ENCODE measurements at regions not wholly inside any gene's neighbourhood (a gene's known extent, or its start where the extent isn't known, plus 50 kb on each side); places are given as distances from the start of the nearest gene placed in this dataset.

DNA sequence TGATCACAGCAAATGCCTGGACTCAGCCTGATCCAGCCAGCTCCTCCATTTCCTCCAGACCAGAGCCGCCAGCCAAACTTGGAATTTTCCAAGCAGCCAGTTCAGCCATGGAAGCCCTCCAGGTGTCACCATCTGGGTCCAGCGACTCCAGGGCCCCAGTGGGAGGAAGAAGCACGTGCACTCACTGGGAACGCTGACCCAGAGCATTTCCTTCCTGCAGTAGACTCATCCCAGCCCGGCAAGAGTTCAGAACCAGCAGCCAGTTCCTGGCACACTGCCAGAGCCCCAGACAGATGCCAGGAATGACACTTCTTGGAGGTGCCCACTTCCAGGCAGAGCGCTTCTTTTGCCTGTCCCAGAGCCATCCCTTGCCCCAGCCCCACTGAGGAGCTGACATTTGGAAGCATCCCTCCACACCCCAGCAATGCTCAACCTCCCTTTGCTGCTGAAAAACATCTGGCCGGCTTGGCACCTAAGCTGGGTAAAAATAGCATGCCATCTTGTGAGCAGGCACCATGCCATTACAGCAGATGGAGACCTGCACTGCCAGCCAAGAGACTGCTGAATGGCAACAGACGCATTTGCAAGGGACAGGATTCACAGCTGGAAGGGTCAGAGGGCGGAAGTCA lies 460.3 kb upstream of the PROK2 start:
- peak overlapping the region; percentile 19; the same call in 1 of the 2 replicates for H3K4me3 ChIP-seq
- H3K9ac ChIP-seq: no peak overlapping the region
- no peaks in the 10 kb centered on the region for H3K27me3 ChIP-seq
- peaks cover 59% of the 10 kb centered on the region for H3K4me1 ChIP-seq
- TF ChIP-seq Cebpa-rat (IDR thresholded peaks at IDR 0.05): no peak
- H3K9me3 ChIP-seq: no peaks in the 10 kb centered on the region; the same call in 1 of the 2 replicates
- no peaks in the 10 kb centered on the region for H3K36me3 ChIP-seq
- H4K20me1 ChIP-seq: no peaks in the 10 kb centered on the region
- H3K27ac ChIP-seq: peak overlapping the region; percentile 39; the same call in 1 of the 2 replicates
- H3K4me2 ChIP-seq: peak overlapping the region; percentile 91

DNA sequence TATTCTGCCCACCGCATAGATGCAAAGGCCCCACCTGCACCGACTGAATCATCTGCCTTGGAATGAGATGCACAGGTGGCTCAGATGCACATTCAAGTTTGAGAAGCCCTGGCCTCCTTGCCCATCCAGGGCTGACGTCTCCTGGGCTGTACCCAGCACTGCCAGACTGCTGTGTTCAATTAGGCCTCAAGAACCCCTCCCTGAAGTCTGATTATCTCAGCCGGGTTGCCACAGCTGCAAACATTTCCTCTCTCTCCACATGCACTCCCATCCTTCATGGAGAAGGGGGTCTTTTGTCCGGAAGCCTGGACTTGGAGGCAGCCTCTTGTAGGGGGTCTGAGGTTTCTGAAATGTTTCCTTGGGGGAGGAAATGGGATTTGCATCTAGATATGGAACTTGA lies 459.4 kb upstream of the PROK2 start:
- H3K9ac ChIP-seq: no peak overlapping the region
- H3K36me3 ChIP-seq: no peaks in the 10 kb centered on the region
- TF ChIP-seq Cebpa-rat (IDR thresholded peaks at IDR 0.05): no peak
- H3K4me1 ChIP-seq: peaks cover 66% of the 10 kb centered on the region
- H4K20me1 ChIP-seq: no peaks in the 10 kb centered on the region
- peak overlapping the region; percentile 91 for H3K4me2 ChIP-seq
- H3K27me3 ChIP-seq: no peaks in the 10 kb centered on the region
- no peak overlapping the region for H3K4me3 ChIP-seq
- H3K27ac ChIP-seq: no peak overlapping the region
- no peaks in the 10 kb centered on the region; the same call in 1 of the 2 replicates for H3K9me3 ChIP-seq

GRCh38 chr3:72242326-72242725 lies 457.4 kb upstream of the PROK2 start:
- H3K4me1 ChIP-seq: peaks cover 70% of the 10 kb centered on the region
- H3K9me3 ChIP-seq: no peaks in the 10 kb centered on the region; the same call in 1 of the 2 replicates
- no peaks in the 10 kb centered on the region for H3K27me3 ChIP-seq
- H3K4me2 ChIP-seq: no peak overlapping the region
- no peaks in the 10 kb centered on the region for H3K36me3 ChIP-seq
- H3K27ac ChIP-seq: no peak overlapping the region
- no peak overlapping the region for H3K4me3 ChIP-seq
- H4K20me1 ChIP-seq: no peaks in the 10 kb centered on the region
- no peak for TF ChIP-seq Cebpa-rat (IDR thresholded peaks at IDR 0.05)
- H3K9ac ChIP-seq: no peak overlapping the region

GRCh38 chr3:72241525-72241924 lies 456.6 kb upstream of the PROK2 start:
- H3K4me1 ChIP-seq: peaks cover 65% of the 10 kb centered on the region
- no peak overlapping the region for H3K9ac ChIP-seq
- H4K20me1 ChIP-seq: no peaks in the 10 kb centered on the region
- H3K27me3 ChIP-seq: no peaks in the 10 kb centered on the region
- 0 out of 2 replicates have a peak overlapping the region, but pooled peaks have one; percentile 44 for H3K4me2 ChIP-seq
- H3K9me3 ChIP-seq: no peaks in the 10 kb centered on the region; the same call in 1 of the 2 replicates
- H3K27ac ChIP-seq: no peak overlapping the region
- H3K36me3 ChIP-seq: no peaks in the 10 kb centered on the region
- no peak for TF ChIP-seq Cebpa-rat (IDR thresholded peaks at IDR 0.05)
- no peak overlapping the region for H3K4me3 ChIP-seq

- Histone ChIP-seq H3K9ac (no peak overlapping the region), H3K4me3 (no peak overlapping the region), H3K9me3 (no peaks in the 10 kb centered on the region; the same call in 1 of the 2 replicates), H3K27ac (no peak overlapping the region), H3K36me3 (no peaks in the 10 kb centered on the region), H4K20me1 (no peaks in the 10 kb centered on the region), H3K4me1 (peaks cover 55% of the 10 kb centered on the region), H3K27me3 (no peaks in the 10 kb centered on the region), H3K4me2 (peak overlapping the region; percentile 44)
- TF ChIP-seq Cebpa-rat (IDR thresholded peaks at IDR 0.05): no peak
These were observed 455.6 kb upstream of the PROK2 start for GRCh38 chr3:72240531-72240930.

GRCh38 chr3:72238801-72239200 lies 453.9 kb upstream of the PROK2 start:
- TF ChIP-seq Cebpa-rat (IDR thresholded peaks at IDR 0.05): no peak
- no peak overlapping the region for H3K9ac ChIP-seq
- H3K9me3 ChIP-seq: no peaks in the 10 kb centered on the region; the same call in 1 of the 2 replicates
- no peak overlapping the region; the same call in 1 of the 2 replicates for H3K4me2 ChIP-seq
- H4K20me1 ChIP-seq: no peaks in the 10 kb centered on the region
- H3K27ac ChIP-seq: no peak overlapping the region
- H3K4me1 ChIP-seq: peaks cover 38% of the 10 kb centered on the region
- no peaks in the 10 kb centered on the region for H3K27me3 ChIP-seq
- H3K36me3 ChIP-seq: no peaks in the 10 kb centered on the region
- H3K4me3 ChIP-seq: no peak overlapping the region

DNA sequence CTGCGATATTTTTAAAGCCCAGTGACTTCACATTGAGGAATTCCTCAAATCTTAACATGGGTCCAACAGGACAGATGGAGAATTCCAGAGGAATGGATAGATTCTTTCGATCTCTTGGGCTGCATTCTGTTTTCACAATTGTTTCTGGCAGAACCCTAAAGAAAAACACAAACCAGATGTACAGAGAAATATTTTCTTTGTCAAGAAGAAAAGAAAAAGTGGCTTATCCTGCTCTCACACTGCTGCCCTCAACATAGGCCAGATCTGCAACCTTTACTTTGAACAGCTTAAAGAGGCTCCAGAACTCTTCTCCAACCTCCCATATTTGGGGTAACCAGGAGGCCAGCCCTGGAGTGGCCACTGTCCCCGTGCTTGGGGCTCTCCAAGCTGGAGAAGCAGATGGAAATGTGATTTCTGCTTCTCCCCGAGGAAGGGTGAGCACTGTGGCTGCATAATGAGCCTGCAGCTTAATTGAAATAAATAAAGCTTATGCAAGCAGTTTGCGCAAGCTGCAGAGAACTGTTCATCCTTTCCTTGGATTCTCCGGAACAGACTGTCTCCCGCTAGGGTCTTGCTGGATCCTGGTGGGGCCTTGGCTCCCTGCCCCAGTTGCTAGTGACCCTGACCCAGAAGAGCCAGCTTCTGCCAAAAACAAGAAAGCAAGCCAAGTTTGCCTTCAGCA lies 453.2 kb upstream of the PROK2 start:
- H3K4me3 ChIP-seq: no peak overlapping the region
- H3K27me3 ChIP-seq: no peaks in the 10 kb centered on the region
- H3K9ac ChIP-seq: no peak overlapping the region
- H3K36me3 ChIP-seq: no peaks in the 10 kb centered on the region
- H3K4me1 ChIP-seq: peaks cover 41% of the 10 kb centered on the region
- no peaks in the 10 kb centered on the region for H4K20me1 ChIP-seq
- no peak overlapping the region for H3K27ac ChIP-seq
- no peaks in the 10 kb centered on the region; the same call in 1 of the 2 replicates for H3K9me3 ChIP-seq
- TF ChIP-seq Cebpa-rat (IDR thresholded peaks at IDR 0.05): no peak
- no peak overlapping the region for H3K4me2 ChIP-seq

DNA sequence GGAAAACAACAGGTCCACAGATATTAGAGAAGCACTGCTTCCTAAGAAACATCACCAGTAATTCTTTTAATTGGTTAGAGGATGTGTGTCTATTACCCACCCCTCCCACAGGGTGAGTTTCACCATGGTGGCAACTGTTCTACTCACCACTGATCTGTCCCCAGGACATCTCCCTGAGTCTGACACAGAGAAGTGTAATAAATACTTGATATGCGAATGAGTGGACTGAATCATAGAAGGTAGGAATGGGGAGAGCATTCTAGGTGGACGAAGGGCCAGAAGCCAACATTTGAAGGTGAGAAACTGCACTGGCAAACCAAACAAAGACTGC lies 452.7 kb upstream of the PROK2 start:
- H3K4me2 ChIP-seq: no peak overlapping the region

GRCh38 chr3:72234391-72234790 lies 449.4 kb upstream of the PROK2 start:
- peaks cover 53% of the 10 kb centered on the region for H3K4me1 ChIP-seq
- H3K27me3 ChIP-seq: no peaks in the 10 kb centered on the region
- no peaks in the 10 kb centered on the region for H3K9me3 ChIP-seq
- no peak overlapping the region for H3K27ac ChIP-seq
- H3K4me2 ChIP-seq: no peak overlapping the region
- H3K4me3 ChIP-seq: no peak overlapping the region
- no peak overlapping the region for H3K9ac ChIP-seq
- H4K20me1 ChIP-seq: no peaks in the 10 kb centered on the region
- no peak for TF ChIP-seq Cebpa-rat (IDR thresholded peaks at IDR 0.05)
- H3K36me3 ChIP-seq: no peaks in the 10 kb centered on the region

More for the DNA sequence above, 452.7 kb upstream of the PROK2 start:
- Histone ChIP-seq H3K36me3 (no peaks in the 10 kb centered on the region), H3K27me3 (no peaks in the 10 kb centered on the region), H3K9me3 (no peaks in the 10 kb centered on the region; the same call in 1 of the 2 replicates), H3K4me1 (peaks cover 46% of the 10 kb centered on the region), H3K27ac (no peak overlapping the region), H4K20me1 (no peaks in the 10 kb centered on the region), H3K9ac (no peak overlapping the region), H3K4me3 (no peak overlapping the region)
- no peak for TF ChIP-seq Cebpa-rat (IDR thresholded peaks at IDR 0.05)

- no peak overlapping the region for H3K4me3 ChIP-seq
- H3K27me3 ChIP-seq: no peaks in the 10 kb centered on the region
- no peak overlapping the region for H3K9ac ChIP-seq
- H3K9me3 ChIP-seq: no peaks in the 10 kb centered on the region
- peak overlapping the region; percentile 60 for H3K4me2 ChIP-seq
- no peak overlapping the region for H3K27ac ChIP-seq
- peaks cover 53% of the 10 kb centered on the region for H3K4me1 ChIP-seq
- TF ChIP-seq Cebpa-rat (IDR thresholded peaks at IDR 0.05): no peak
- no peaks in the 10 kb centered on the region for H3K36me3 ChIP-seq
- no peaks in the 10 kb centered on the region for H4K20me1 ChIP-seq
These were observed 448.6 kb upstream of the PROK2 start for GRCh38 chr3:72233571-72233970.

Measured in BLaER1 (cell line).